GM23248 (cell line): ENCODE measurements at regions not wholly inside any gene's neighbourhood (a gene's known extent, or its start where the extent isn't known, plus 50 kb on each side); places are given as distances from the start of the nearest gene placed in this dataset.

ENCODE experiments used
- EZH2 ChIP-seq: fragments of 200-600 bp; sonication (generic); IDR thresholded peaks from 2 replicates; pipeline ENCODE4 v1.6.1; 2018; ENCODE audit warnings: antibody characterized with exemption, mild to moderate bottlenecking; ENCODE audit not compliant: insufficient read depth, poor library complexity, severe bottlenecking
- EZH2phosphoT487 ChIP-seq: fragments of 200-600 bp; sonication (generic); IDR thresholded peaks from 2 replicates; pipeline ENCODE4 v1.6.1; 2018; ENCODE audit warnings: antibody characterized with exemption, moderate library complexity, mild to moderate bottlenecking, low read depth; ENCODE audit not compliant: insufficient read depth

GRCh38 chr4:57320849-57321248, 210.7 kb upstream of the IGFBP7 start:
- no peak for TF ChIP-seq EZH2
- no peak for TF ChIP-seq EZH2phosphoT487
